ENCODE measurements at regions not wholly inside any gene's neighbourhood (a gene's known extent, or its start where the extent isn't known, plus 50 kb on each side); places are given as distances from the start of the nearest gene placed in this dataset.

DNA sequence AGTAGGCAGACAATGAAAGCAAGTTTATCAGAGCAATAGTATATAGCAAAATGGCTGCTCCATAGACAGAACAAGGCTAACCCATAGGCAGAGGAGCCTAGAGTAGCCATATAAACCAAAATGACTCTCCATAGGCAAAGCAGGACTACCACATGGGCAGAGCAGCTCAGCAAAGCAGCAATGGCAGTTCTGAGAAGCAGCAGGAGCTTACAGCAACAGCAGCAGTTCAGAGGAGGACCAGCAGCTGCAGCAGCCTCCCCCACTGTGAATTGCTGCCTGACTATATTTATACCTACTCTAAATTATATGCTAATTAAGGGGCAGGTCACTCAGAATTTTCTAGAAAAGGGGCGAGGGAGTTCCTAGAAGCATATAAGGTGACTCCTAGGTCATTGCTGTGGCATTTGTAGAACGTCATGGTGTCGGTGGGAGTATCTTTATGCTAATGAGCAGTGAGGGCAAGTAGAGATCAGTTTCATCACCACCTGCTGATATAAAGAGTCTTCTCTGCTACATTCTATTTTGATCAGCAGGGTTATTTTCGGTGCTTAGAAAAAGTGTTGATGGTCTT is 1115.5 kb downstream of the DTWD2 start:
- Mint-ChIP-seq H3K9me3 (peaks cover 6% of the 10 kb centered on the region; the same call in 2 of the 3 replicates), H3K4me1 (peaks cover 5% of the 10 kb centered on the region; the same call in 2 of the 3 replicates), H3K4me3 (no peak overlapping the region), H3K36me3 (ENCODE audit: low read depth) (peaks cover 2% of the 10 kb centered on the region; the same call in 1 of the 3 replicates), H3K27ac (no peak overlapping the region), H3K27me3 (ENCODE audit: insufficient read depth, low read depth, poor library complexity) (no peaks in the 10 kb centered on the region)
- DNase-seq (ENCODE audit: low spot score) (no peak), ATAC-seq (no peak)
- no peak overlapping the region for H3K4me2 ChIP-seq
- H3K27ac ChIP-seq (ENCODE audit: low read depth) = no peak overlapping the region
- no peaks in the 10 kb centered on the region for H4K20me1 ChIP-seq (replicated peaks; ENCODE audit: insufficient read depth)
- H3K36me3 ChIP-seq (ENCODE audit: insufficient read depth) = no peaks in the 10 kb centered on the region
- H3K27me3 ChIP-seq (ENCODE audit: insufficient read depth) = no peaks in the 10 kb centered on the region
- H3K4me3 ChIP-seq = no peak overlapping the region
- no peaks in the 10 kb centered on the region for H3F3A ChIP-seq (replicated peaks; ENCODE audit: low read depth)
- H3K79me2 ChIP-seq (replicated peaks; ENCODE audit: insufficient read depth) = no peaks in the 10 kb centered on the region
- no peaks in the 10 kb centered on the region for H3K9me2 ChIP-seq (ENCODE audit: insufficient read depth)
- no peaks in the 10 kb centered on the region for H3K4me1 ChIP-seq (ENCODE audit: insufficient read depth)
- TF ChIP-seq ZNF114 (CRISPR knock-in tag; IDR thresholded peaks at IDR 0.05) = no peak
- no peak for TF ChIP-seq NANOG (IDR thresholded peaks at IDR 0.05; ENCODE audit: borderline replicate concordance)
- TF ChIP-seq CTCF (conservative IDR thresholded peaks at IDR 0.05; ENCODE audit: low read depth in 2 of 2) = no peak
- no peak for TF ChIP-seq STAT1 (IDR thresholded peaks at IDR 0.05; ENCODE audit: unreplicated experiment)
- TF ChIP-seq ZNF331 (CRISPR knock-in tag; IDR thresholded peaks at IDR 0.05; ENCODE audit: low read depth) = no peak
- TF ChIP-seq ZNF462 (CRISPR knock-in tag; IDR thresholded peaks at IDR 0.05) = no peak
- no peak for TF ChIP-seq POLR2AphosphoS5 (IDR thresholded peaks at IDR 0.05; ENCODE audit: low read depth)
- no peak for TF ChIP-seq CREB1 (CRISPR knock-in tag; IDR thresholded peaks at IDR 0.05; ENCODE audit: low read depth)
- TF ChIP-seq EZH2phosphoT487 (IDR thresholded peaks at IDR 0.05; ENCODE audit: unreplicated experiment) = no peak
- TF ChIP-seq, protein P1, sequence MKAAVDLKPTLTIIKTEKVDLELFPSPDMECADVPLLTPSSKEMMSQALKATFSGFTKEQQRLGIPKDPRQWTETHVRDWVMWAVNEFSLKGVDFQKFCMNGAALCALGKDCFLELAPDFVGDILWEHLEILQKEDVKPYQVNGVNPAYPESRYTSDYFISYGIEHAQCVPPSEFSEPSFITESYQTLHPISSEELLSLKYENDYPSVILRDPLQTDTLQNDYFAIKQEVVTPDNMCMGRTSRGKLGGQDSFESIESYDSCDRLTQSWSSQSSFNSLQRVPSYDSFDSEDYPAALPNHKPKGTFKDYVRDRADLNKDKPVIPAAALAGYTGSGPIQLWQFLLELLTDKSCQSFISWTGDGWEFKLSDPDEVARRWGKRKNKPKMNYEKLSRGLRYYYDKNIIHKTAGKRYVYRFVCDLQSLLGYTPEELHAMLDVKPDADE (IDR thresholded peaks at IDR 0.05) = no peak
- TF ChIP-seq JUNB (IDR thresholded peaks at IDR 0.05; ENCODE audit: unreplicated experiment) = no peak
- TF ChIP-seq, protein P2, sequence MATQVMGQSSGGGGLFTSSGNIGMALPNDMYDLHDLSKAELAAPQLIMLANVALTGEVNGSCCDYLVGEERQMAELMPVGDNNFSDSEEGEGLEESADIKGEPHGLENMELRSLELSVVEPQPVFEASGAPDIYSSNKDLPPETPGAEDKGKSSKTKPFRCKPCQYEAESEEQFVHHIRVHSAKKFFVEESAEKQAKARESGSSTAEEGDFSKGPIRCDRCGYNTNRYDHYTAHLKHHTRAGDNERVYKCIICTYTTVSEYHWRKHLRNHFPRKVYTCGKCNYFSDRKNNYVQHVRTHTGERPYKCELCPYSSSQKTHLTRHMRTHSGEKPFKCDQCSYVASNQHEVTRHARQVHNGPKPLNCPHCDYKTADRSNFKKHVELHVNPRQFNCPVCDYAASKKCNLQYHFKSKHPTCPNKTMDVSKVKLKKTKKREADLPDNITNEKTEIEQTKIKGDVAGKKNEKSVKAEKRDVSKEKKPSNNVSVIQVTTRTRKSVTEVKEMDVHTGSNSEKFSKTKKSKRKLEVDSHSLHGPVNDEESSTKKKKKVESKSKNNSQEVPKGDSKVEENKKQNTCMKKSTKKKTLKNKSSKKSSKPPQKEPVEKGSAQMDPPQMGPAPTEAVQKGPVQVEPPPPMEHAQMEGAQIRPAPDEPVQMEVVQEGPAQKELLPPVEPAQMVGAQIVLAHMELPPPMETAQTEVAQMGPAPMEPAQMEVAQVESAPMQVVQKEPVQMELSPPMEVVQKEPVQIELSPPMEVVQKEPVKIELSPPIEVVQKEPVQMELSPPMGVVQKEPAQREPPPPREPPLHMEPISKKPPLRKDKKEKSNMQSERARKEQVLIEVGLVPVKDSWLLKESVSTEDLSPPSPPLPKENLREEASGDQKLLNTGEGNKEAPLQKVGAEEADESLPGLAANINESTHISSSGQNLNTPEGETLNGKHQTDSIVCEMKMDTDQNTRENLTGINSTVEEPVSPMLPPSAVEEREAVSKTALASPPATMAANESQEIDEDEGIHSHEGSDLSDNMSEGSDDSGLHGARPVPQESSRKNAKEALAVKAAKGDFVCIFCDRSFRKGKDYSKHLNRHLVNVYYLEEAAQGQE (IDR thresholded peaks at IDR 0.05; ENCODE audit: unreplicated experiment) = no peak
- TF ChIP-seq EZH2 (IDR thresholded peaks at IDR 0.05; ENCODE audit: low read depth, unreplicated experiment) = no peak
- H2AFZ ChIP-seq = no peak overlapping the region

Data from GM23338 (cell line).